GM21723 (cell line): ENCODE measurements at regions not wholly inside any gene's neighbourhood (a gene's known extent, or its start where the extent isn't known, plus 50 kb on each side); places are given as distances from the start of the nearest gene placed in this dataset.

Experiments used
- ATAC-seq: cut with Tn5 transposase; IDR thresholded peaks from one replicate; pipeline ENCODE4 v1.9.1; 2021; ENCODE audit warnings: mild to moderate bottlenecking, moderate library complexity; ENCODE audit not compliant: unreplicated experiment

DNA sequence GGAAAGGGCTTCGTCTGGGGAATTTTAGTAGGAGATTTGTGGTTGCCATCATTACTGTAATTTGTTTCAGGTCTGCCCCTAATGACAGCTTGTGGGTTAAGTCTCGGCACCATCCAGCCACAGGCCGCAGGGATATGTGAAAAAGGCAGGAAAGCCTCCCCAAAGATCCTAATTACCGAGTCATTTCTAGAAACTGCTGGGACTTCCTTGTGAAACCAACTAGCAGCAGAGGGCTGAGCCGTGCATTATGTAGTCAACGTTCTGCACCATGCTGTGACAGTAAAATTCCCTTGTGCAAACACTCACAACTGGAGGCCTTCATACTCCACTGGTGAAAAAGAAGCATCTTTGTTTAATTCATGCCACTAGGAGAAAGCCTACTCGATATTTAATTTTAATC lies 230.3 kb downstream of the MPDZ start:
- no peak for ATAC-seq

DNA sequence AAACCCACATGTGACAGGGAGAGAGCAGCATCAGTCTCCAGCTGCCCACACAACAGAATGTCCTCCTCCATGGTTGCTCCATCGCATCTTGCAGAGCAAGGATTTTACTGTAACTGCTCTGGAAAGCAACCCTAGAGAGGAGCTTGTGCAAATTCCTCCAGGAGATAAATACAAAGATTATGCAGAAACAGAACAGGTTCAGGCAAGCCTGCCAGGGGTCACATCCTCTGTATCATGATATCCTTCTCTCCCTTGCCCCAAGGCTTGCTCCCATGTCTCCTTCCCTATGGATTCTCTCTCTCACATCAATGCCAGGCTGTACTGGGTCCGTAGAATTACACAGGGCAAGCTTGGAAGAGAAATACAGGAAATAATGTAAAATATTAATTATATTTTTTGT lies 226.0 kb downstream of the MPDZ start:
- no peak for ATAC-seq

DNA sequence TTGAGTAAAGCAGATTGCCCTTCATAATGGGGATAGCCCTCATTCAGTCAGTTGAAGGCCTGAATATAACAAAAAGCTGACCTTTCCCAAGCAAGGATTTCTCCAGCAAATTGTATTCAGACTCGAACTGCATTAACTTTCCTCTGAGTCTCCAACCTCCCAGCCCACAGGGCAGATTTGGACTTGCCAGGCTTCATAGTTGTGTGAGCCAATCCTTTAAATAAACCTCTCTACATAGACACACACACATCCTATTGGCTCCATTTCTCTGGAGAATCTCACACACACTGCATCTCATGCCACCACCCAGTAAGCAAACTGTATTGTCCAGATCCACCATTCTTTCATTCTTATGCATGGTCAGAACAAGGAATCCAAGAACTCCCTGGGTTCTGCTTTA lies 225.1 kb downstream of the MPDZ start:
- ATAC-seq = no peak
